Liver (tissue), 3 donors: ENCODE measurements at regions not wholly inside any gene's neighbourhood (a gene's known extent, or its start where the extent isn't known, plus 50 kb on each side); places are given as distances from the start of the nearest gene placed in this dataset.

Experiments
- CTCF ChIP-seq: fragments of 150-350 bp; IDR thresholded peaks from 2 replicates; pipeline ENCODE4 v1.5.1; 2017; ENCODE audit warnings: improper control_type of control experiment, low read depth, low read length; ENCODE audit not compliant: missing input control
- JUND ChIP-seq, 2 donors: IDR thresholded peaks; 2 replicates each; pipeline ENCODE4 v1.6.1; 2016; ENCODE audit warnings: antibody characterized with exemption in 2 of 2
- RAD21 ChIP-seq, 2 donors: IDR thresholded peaks; 2 replicates each; pipeline ENCODE4 v1.6.1; 2016; ENCODE audit warnings: antibody characterized with exemption in 2 of 2, mild to moderate bottlenecking in 2 of 2
- ZBTB33 ChIP-seq: IDR thresholded peaks from 2 replicates; pipeline ENCODE4 v1.6.1; 2016; ENCODE audit warnings: antibody characterized with exemption
- donor health status: healthy.
- donor health status: healthy.

- no peak for TF ChIP-seq ZBTB33
- no peak for TF ChIP-seq CTCF
- TF ChIP-seq RAD21 (IDR thresholded peaks at IDR 0.05) = no peak
- TF ChIP-seq JUND (IDR thresholded peaks at IDR 0.05) = no peak
Measured at GRCh38 chr7:404812-405488, 114.7 kb downstream of the PDGFA start.
